Tibial nerve (tissue), 4 donors: ENCODE measurements at regions not wholly inside any gene's neighbourhood (a gene's known extent, or its start where the extent isn't known, plus 50 kb on each side); places are given as distances from the start of the nearest gene placed in this dataset.

ENCODE experiments used
- EP300 ChIP-seq, 2 donors: sonication (generic); formaldehyde crosslinking; IDR thresholded peaks; one replicate each; pipeline ENCODE4 v1.6.1; 2017; ENCODE audit warnings: antibody characterized with exemption in 2 of 2, mild to moderate bottlenecking in 1 of 2
- POLR2A ChIP-seq, 2 donors: fragments of 450-650 bp; IDR thresholded peaks; one replicate each; pipeline ENCODE4 v1.6.1; 2017; ENCODE audit warnings: antibody characterized with exemption in 2 of 2, mild to moderate bottlenecking in 2 of 2, moderate library complexity in 2 of 2
- TF ChIP-seq, protein P1 (sequence below), 5 experiments: fragments of 200-600 bp in 3 of 5; fragments of 450-650 bp in 2 of 5; sonication (generic) in 3 of 5; IDR thresholded peaks; one replicate each; pipeline ENCODE4 v1.5.1; 2016 to 2019; ENCODE audit warnings: antibody characterized with exemption in 5 of 5, mild to moderate bottlenecking in 3 of 5, moderate library complexity in 2 of 5

DNA sequence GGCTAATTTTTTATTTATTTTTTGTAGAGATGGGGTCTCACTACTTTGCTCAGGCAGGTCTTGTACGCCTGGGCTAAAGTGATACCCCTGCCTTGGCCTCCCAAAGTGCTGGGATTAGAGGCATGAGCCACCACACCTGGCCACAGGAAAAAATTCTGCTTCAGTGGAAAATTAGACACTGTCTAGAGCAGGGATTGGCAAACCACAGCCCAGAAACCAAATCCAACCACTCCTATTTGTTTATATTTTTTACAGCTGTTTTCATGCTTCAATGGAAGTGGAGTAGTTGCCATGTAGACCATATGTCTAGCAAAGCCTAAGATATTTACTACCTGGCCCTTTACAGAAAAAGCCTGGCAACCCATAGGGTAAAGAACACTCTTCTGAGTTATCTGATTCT is 123.7 kb upstream of the MRI1 start:
- TF ChIP-seq POLR2A (IDR thresholded peaks at IDR 0.05) (no peak), EP300 (IDR thresholded peaks at IDR 0.05) (no peak)
- TF ChIP-seq, protein P1, sequence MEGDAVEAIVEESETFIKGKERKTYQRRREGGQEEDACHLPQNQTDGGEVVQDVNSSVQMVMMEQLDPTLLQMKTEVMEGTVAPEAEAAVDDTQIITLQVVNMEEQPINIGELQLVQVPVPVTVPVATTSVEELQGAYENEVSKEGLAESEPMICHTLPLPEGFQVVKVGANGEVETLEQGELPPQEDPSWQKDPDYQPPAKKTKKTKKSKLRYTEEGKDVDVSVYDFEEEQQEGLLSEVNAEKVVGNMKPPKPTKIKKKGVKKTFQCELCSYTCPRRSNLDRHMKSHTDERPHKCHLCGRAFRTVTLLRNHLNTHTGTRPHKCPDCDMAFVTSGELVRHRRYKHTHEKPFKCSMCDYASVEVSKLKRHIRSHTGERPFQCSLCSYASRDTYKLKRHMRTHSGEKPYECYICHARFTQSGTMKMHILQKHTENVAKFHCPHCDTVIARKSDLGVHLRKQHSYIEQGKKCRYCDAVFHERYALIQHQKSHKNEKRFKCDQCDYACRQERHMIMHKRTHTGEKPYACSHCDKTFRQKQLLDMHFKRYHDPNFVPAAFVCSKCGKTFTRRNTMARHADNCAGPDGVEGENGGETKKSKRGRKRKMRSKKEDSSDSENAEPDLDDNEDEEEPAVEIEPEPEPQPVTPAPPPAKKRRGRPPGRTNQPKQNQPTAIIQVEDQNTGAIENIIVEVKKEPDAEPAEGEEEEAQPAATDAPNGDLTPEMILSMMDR (IDR thresholded peaks at IDR 0.05), result no peak
